NCI-H69 (cell line): ENCODE measurements at regions not wholly inside any gene's neighbourhood (a gene's known extent, or its start where the extent isn't known, plus 50 kb on each side); places are given as distances from the start of the nearest gene placed in this dataset.

ENCODE experiments used
- DNase-seq: peaks from one replicate; lab custom pipeline; 2025; lab: John Stamatoyannopoulos, UW

DNA sequence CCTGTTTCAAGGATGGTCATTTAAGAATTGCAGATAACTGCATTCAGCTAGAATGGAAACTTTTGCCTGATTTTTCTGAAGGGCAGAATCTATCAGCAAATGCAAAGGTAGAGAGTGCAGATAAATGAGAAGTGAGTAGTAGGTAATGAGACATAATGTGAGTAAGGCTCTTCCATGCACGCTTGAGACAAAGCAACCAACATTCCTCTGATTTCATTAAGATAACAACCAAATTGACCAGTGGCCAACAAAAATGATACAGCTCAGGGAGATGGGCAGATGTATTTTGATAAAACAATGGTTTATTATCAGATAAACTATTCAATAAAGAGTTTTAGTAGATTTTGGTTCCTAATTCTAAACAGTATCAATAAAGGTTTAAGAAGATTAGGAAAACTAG is 404.4 kb upstream of the PBX1 start:
- no peak for DNase-seq

GRCh38 chr1:164155347-164155746 is 403.6 kb upstream of the PBX1 start:
- peak; percentile 59 for DNase-seq

GRCh38 chr1:164163289-164163849 is 395.6 kb upstream of the PBX1 start:
- no peak for DNase-seq

- DNase-seq = no peak
Observed at GRCh38 chr1:164165466-164165865, 393.5 kb upstream of the PBX1 start.

GRCh38 chr1:164166454-164166853 is 392.5 kb upstream of the PBX1 start:
- peak; percentile 38 for DNase-seq

- DNase-seq = no peak
Observed at GRCh38 chr1:164177118-164177517, 381.9 kb upstream of the PBX1 start.

DNA sequence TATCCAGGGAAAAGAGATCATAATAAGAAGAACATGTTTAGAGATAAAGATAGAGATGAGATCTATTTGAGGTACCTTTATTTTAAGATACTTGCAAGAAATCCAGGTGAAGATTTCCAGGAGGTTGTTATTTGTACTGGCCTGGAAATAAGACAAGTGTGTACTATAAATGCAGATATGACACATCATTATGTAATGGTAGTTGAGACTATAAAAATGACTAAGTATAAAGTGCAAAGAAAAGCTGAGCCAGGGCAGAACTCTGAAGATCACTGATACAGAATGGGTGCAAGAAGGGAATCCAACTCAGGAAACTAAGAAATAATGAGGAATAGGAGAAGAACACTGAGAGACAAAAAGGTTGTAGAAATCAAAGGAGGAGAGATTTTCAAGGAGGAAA is 378.2 kb upstream of the PBX1 start:
- no peak for DNase-seq

DNA sequence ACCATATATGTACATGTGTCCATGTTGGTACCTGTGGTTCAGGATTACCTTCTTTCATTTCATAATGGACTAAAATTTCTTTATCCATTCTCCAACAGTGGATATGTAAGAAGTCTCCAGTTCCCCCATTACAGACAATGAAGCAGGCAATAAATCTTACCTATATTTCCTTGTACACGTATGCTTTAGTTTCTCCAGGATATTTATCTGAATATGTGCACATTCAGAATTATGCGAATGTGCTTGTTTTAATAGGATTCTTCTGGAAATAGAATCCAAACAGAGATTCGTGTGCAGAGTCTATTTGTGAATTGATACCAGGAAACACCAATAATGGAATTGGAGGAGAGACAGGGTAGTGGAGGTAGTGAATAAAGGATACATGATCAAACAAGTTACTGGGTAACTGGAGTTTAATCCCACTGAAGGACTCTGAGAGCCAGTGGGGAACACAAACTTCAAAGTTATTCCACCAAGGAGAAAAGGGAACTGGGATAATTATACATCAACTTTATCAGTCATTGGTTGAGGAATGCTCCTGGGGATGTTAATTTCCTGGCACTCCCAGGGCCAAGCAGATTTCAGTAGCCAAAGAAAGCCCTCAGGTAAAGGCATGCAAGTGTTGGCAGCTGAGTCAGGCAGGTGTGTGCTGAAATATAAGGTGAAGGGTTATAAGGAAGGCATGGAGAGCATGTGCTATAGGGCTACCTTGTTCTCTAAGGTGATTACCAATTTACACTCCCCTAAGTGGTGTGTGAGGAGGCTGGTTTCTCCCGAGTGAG is 374.9 kb upstream of the PBX1 start:
- DNase-seq = no peak

- DNase-seq = no peak
Observed at GRCh38 chr1:164186881-164187280, 372.1 kb upstream of the PBX1 start.

GRCh38 chr1:164188497-164188896 is 370.5 kb upstream of the PBX1 start:
- DNase-seq = no peak

DNA sequence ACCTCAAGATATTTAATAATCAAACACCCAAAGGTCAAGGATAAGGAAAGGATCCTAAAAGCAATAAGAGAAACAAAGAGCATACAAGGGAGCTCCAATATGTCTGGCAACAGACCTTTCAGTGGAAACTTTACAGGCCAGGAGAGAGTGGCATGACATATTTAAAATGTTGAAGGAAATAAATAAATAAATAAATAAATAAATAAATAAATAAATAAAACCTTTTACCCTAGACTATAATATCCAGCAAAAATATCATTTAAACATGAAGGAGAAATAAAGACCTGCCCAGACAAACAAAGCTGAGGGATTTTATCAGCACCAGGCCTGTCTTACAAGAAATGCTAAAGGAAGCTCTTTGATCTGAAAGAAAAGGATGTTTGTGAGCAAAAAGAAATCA is 367.8 kb upstream of the PBX1 start:
- no peak for DNase-seq

DNA sequence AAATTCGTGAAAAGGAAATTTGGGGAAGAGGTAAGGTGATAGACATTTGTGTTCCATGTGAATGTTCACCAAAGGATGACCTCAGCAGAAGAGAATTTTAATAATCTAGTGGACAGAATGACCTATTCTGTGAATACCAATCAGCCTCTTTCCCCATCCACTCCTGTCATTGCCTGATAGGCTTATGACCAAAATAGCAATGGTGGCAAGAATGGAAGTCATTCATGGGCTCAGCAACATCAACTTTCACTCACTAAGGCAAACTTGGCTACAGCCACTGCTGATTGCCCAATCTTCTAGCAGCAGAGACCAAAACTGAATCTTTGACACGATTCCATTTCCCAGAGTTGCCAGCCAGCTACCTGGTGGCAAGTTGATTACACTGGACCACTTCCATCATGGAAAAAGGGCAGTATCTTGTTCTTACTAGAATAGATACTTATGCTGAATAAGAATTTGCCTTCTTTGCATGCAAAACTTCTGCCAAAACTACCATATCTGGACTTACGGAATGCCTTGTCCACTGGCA is 348.7 kb upstream of the PBX1 start:
- DNase-seq = no peak

DNA sequence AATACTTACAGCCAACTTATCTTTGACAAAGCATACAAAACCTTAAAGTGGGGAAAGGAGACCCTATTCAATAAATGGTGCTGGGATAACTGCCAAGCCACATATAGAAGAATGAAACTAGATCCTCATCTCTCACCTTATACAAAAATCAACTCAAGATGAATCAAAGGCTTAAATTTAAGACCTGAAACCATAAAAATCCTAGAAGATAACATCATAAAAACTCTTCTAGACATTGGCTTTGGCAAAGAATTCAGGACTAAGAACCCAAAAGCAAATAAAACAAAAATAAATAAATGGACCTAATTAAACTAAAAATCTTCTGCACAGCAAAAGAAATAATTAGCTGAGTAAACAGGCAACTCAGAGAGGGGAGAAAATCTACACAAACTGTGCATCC is 335.6 kb upstream of the PBX1 start:
- DNase-seq = peak; percentile 59

DNA sequence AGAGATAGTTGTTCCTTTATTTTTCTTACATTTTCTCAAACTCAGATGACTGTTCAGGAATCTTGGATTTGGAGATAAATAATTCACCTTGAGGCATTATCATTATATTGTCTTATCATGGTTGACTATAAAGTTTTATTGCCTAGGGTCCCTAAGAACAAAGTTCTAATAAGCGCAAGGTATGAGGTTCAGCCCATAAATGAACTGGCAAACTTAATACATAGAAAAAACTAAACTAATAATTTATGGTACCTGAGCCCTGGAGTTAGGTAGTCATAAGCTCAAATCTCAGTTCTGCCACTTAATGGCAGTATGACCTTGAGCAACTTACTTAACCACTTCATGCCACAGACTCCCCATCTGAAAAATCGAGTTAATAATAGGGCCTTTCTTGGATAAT is 334.0 kb upstream of the PBX1 start:
- DNase-seq = peak; percentile 9

DNA sequence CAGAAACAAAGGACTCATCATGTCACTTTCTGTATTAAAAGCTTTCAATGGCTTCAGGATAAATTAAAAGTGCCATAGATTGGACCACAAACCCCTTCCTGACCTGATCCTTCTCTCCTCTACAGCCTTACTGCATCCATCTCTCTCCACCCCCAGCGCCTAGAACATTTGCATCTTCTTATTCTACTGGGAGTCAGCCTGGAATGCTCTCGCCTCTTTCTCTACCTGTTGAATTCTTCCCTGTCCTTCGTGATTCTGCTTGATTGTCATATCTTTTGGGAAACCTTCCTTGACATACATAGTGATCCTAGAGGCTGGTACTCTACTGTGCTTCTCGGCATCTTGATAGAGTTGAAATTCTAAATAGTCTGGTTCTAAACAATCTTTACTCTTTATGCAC is 332.0 kb upstream of the PBX1 start:
- no peak for DNase-seq

- peak; percentile 63 for DNase-seq
Observed at GRCh38 chr1:164228928-164229327, 330.1 kb upstream of the PBX1 start.

GRCh38 chr1:164233149-164233548 is 325.8 kb upstream of the PBX1 start:
- DNase-seq = no peak

GRCh38 chr1:164240081-164240480 is 318.9 kb upstream of the PBX1 start:
- peak; percentile 26 for DNase-seq

DNA sequence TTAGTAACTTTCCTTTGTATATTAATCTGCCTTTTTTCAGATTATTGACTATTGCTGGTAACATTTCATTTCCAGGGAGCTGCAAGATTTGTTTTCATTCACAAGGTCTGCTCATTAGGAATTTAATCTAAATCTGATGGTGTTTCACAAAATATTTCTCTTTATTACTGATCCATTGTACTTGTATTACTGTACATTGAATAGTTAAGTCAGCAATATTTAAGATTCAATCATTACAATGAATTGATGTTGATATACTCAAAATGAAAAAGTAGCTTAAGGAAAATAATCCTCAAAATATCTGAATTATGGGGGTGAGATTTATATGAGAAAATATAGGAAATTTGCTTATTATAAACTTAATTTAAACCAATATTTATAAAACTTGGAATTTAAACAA is 308.6 kb upstream of the PBX1 start:
- no peak for DNase-seq

DNA sequence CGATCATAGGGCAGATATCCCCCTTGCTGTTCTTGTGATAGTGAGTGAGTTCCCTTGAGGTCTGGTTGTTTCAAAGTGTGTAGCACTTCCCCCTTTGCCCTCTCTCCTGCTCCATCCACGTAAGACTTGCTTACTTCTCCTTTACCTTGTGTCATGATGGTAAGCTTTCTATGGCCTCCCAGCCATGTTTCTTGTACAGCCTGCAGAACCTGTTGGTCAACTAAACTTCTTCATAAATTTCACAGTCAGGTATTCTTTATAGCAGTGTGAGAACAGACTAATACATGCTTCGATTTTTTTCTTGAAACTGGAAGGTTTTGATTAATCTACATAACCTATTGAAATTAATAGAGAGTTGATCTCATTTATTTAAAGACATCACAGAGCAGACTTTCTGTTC is 302.5 kb upstream of the PBX1 start:
- no peak for DNase-seq

DNA sequence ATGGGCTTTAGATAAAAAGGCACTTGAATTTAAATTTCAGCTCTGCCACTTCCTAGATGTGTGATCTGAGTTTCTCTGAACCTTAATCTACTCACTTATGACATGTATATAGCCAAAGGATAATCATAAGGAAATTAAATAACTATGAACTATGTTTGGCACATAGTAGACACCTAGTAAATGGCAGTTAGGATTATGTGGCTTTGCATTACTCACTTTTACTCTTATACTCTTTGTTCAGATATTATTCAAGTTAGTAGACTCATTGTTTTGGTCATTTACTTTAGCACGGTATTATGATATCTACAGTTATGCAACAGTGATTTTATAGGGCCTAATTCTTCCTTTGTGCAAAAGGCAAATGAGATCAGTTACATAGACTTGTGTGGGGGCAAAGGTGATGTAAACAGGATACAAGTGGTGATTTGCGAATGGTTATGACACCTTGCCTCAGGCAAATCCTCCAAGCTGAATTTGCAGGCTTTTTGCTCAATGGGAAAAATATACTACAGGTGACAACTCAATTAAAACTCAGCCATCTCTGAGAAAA is 297.2 kb upstream of the PBX1 start:
- peak; percentile 72 for DNase-seq

DNA sequence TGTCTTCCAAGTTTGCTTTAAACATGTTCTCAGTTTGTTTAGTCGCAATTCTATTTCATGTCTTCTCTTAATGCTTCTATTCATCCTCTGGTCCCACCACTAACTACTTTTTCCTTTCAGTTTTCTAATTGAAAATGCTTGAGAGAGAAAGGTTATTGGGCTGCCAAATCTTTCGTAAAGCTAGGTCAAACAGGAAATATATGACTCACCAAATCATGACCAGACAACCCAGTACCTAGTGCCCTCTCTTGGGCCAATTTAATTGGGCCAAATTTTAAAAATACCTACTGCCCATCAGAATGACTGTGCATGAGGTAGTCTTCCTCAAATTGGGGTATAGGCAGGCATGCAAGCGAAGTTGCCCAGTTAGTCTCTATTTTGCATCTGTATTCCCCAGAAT is 295.4 kb upstream of the PBX1 start:
- no peak for DNase-seq

- DNase-seq = no peak
Observed at GRCh38 chr1:164265232-164265631, 293.8 kb upstream of the PBX1 start.
